HG02610 (cell line): ENCODE measurements at regions not wholly inside any gene's neighbourhood (a gene's known extent, or its start where the extent isn't known, plus 50 kb on each side); places are given as distances from the start of the nearest gene placed in this dataset.
"Not testable (repeated sequence)": the region's sequence is repeated elsewhere in the genome, so short reads cannot be mapped to it uniquely, and the experiment has no call there.

Experiments used
- ATAC-seq: cut with Tn5 transposase; IDR thresholded peaks from one replicate; pipeline ENCODE4 v1.9.1; 2021; ENCODE audit warnings: mild to moderate bottlenecking, moderate library complexity; ENCODE audit not compliant: unreplicated experiment

GRCh38 chr2:175690113-175690837, 311.8 kb downstream of the LNPK start:
- no peak for ATAC-seq

DNA sequence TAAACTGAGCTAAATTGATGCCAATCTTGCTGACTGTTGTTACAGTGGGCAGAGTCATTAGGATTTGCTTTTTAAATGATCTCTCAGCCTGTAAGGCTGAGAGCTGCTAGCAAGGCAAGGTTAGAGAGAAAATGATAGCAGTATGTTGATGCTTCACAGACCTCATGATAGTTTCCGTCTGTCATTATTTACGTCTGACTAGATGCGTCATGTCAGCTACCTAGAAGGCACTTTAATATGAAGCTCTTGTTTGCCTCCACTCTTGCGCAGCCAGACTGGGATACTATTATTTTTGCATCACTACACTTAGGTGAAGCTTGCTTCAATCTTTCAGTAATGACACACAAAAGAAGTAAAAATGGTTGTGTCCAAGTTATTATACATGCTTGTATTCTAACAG, 313.8 kb downstream of the LNPK start:
- ATAC-seq: no peak

DNA sequence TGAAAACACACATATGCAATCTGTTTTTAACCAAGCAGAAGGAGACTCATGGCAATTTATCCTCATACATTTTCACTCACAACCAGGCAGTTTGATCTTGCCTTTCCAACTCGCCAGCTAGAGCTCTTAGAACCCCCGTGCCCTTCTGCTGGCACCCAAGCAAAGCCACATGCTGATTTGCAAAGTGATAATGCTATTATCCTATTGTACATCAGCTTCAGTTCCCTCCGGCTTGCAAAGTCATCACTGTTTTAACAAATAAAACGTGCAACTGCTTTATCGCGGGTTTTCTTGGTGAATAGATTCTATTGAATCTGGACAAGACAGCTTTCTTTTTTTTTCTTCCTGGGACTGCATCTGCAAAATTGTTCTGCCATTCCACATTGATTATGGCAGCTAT, 314.6 kb downstream of the LNPK start:
- no peak for ATAC-seq

DNA sequence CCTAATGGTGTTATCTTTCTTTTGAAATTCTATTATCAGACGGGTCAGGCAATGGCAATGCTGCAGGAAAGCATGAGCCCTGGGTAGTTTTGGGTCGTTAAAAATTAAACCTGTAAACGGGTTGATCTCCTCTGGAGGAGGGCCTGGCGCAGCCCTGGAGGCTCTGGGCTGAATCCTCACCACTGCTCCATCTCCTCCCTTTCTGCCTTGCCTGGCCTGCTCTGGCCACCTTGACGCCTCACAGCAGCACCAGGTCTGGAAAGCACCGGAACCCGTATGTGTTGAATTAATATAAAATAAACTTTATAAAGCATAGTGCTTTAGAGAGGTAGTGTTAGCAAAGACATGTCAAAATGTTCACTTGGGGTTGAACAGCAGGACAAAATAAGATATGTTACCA, 316.1 kb downstream of the LNPK start:
- no peak for ATAC-seq

DNA sequence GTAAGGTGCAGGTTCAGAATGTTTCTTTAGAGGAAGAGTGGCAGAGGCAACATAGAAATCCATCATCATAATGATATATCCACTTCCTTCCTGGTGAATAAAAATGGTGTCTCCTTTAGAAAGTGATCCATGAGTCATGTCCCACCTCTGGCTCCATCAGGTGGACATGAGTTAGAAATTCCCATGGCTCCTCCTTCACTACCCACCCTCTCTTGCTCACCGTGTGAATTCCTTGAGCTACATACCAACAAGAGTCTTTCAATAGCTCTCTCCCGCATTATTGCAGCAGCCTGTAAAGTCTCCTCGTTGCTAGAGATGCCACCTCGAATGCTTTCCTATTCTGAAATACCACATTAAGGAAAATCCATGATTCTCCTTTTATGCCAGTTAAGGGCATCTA, 317.6 kb downstream of the LNPK start:
- no peak for ATAC-seq

GRCh38 chr2:175679728-175680127, 322.3 kb downstream of the LNPK start:
- no peak for ATAC-seq

GRCh38 chr2:175679231-175679630, 322.8 kb downstream of the LNPK start:
- no peak for ATAC-seq

DNA sequence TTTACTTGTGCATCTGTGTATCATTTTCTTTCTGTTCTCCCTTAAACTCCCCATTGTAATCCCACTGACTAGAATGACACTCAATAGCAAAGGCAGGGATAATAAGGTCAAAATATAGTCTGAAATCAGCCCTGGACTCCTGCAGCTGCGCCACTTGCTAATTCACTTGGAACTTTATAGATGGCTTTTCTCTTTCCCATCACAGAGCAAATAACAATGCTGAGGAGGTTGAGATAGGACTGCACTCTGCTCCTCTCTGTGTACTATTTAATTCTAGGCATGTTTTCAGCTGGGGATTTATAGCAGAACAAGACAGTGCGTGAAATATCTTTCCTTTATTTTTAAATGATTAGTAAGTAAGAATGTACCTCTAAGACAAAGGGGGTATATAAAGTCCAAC, 324.2 kb downstream of the LNPK start:
- ATAC-seq: no peak

DNA sequence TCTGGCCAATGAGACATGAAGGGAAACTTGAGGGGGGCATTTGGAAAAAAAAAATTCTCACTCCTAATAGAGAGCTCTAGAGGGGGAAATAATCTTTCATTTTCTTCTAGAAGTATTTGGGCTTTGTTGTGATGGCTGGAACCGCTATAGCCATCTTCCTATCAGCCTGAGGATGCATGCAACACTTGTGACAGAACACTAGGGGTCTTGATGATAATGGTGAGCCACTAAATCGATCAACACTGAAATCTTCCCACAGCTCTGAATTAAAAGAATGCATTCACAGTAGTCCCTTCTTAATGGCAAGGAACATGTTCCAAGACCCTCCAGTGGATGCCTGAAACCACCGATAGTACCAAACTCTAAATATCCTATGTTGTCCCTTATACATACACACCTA, 325.3 kb downstream of the LNPK start:
- ATAC-seq: no peak

- not testable (repeated sequence) for ATAC-seq
Observed at GRCh38 chr2:175668804-175669203, 333.3 kb downstream of the LNPK start.

- no peak for ATAC-seq
Observed at GRCh38 chr2:175662335-175662734, 339.7 kb downstream of the LNPK start.

- no peak for ATAC-seq
Observed at GRCh38 chr2:175648577-175649063, 353.4 kb downstream of the LNPK start.

DNA sequence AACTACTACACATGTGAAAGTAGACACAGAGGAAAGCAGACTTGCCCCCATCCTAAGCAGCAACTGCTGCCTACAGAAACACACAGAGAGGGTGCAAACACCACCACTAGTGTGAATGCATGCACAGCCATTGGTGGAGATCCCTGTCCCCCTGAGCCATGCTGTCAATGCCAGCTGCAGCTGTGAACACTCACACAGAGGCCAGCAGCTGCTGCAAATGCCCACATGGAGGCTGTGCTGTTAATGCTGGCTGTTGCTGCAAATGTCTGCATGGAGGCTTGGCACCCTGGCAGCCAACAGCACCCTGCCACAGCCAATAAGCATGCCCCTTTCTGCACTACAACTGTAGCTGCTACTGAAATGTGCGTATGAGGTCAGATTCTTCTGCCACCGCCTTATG, 355.0 kb downstream of the LNPK start:
- no peak for ATAC-seq

DNA sequence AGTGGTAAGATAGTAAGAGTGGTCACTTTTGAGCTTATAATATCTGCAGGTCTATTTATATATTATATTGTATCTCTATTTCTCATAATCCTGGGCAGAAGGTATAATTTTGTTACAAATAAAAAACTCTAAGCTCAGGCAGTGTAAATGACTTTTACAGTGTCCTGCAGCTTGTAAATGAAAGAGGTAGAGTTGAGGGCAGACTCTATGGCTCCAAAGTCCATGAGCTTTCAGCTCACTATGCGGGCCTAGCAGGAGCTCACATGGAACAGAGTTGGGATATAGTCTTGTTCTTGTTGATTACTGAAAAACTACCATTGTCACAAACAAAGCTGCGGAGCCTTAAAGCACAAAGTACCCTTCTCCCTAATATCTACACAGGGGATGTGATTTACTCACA, 361.4 kb downstream of the LNPK start:
- no peak for ATAC-seq

DNA sequence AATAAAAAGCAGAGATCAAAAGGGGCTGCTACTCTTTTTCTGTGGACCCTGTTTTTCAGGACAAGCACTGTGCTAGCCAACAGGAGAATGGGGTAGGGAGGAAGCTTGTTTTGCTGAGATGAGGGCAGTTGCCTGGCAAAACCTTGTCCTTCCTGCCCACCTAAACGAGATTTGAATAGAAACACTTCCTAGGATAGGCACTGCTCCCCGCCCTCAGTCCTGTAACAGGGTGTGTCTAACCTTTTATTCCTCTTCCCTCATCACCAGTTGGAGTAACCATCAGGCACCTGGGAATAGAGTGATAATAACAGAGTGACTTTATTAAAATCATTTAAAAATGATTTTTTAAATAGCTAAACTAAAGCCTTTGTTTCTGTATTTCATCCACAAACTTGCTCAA, 368.8 kb downstream of the LNPK start:
- ATAC-seq: no peak

- no peak for ATAC-seq
Observed at GRCh38 chr2:175631245-175631623, 370.8 kb downstream of the LNPK start.

- ATAC-seq: no peak
Observed at GRCh38 chr2:175630280-175631244, 371.5 kb downstream of the LNPK start.

DNA sequence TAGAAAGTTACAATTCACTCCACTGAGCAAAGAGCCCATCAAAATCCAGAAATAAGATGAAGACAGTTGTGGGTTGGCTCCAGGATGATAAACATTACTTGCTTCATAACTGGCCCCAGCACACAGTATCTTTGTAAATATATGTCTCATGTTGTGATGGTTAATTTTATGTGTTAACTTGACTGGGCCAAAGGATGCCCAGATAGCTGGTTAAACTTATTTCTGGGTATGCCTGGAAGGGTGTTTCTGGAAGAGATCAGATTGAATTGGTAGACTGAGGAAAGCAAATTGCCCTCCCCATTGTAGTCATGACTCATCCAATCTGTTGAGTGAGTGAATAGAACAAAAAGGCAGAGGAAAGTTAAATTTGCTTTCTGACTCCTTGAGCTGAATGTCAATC, 373.8 kb downstream of the LNPK start:
- ATAC-seq: no peak

GRCh38 chr2:175627405-175627804, 374.7 kb downstream of the LNPK start:
- no peak for ATAC-seq

DNA sequence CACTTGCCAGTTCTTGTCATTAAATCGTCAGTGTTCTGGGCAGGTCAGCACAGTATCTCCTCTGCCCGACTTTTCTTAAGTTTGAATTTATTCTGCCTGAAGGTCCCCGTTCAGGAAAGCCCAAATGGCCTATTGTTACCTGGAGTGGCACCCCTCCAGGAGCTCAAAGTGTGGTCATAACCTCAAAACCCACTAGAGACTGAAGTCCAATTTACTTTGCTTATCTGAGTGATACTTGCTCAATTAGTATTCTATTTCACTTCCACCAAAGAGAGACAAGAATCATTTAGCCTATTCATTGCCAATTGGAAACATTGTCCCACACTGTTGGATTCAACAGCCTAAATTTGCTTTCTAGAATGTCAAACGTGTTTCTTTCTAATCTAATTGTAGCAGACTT, 375.3 kb downstream of the LNPK start:
- no peak for ATAC-seq

DNA sequence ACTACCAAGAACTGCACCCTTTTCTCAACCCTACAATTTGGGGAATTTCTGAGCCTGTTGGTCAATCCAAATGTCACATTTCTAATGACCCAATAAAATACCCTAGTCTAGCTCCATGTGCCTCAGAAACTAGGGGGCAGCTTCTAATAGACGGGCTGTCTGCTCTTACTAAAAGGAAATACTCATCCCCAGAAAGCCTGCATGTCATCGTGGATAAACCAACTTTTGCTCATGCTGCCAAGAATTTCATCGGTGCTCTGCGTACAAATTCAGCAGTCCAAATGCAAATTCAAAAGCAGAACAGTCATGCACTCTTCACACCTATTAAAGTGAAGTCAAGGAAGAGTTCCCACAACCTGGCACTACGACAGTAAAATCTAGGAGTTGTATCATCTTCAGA, 377.3 kb downstream of the LNPK start:
- no peak for ATAC-seq

DNA sequence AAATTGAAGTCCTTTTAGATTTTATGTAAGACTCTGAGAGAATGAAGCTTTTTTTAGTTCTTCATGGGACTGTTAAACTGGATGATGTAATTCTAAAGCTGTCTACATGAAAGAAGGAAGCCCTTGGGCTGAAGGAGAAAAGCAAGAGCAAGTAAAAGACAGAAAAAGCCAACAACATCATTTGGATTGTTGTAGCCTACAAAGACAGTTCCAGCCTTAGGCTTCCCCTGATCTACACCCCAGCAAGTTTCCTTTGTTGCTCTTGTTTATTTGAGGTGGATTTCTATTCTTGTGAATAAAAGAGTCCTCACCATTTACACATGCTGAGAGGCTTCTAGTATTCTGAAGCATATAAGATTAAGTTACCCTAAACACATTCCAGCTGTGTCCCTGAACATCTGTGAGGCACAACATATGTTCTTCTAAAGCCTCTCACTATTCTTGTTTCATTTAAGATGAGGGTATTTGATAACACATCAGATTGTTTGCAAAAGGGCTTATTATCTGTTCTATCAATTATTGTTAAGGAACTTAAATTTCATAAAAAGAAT, 377.8 kb downstream of the LNPK start:
- no peak for ATAC-seq
